Cardiac muscle cell (in vitro differentiated cells and primary cell): ENCODE measurements at regions not wholly inside any gene's neighbourhood (a gene's known extent, or its start where the extent isn't known, plus 50 kb on each side); places are given as distances from the start of the nearest gene placed in this dataset.
A peak's percentile ranks its signal among the peaks of the same experiment; 100 is the strongest.

Source experiments
- DNase-seq, 2 donors: peaks; one replicate each; pipeline versions ENCODE4 v3.0.0 to v3.0.0-alpha.2; 2010 to 2017; ENCODE audit warnings: low read depth in 1 of 2, low spot score in 1 of 2
- H3K27ac ChIP-seq: fragments of 200-600 bp; sonication (generic); 2 replicates; pipeline ENCODE4 v1.5.1; 2016
- H3K27me3 ChIP-seq: fragments of 200-600 bp; sonication (generic); 2 replicates; pipeline ENCODE4 v1.6.0; 2016; ENCODE audit warnings: control low read depth
- H3K36me3 ChIP-seq: fragments of 200-600 bp; sonication (generic); 2 replicates; pipeline ENCODE4 v1.5.1; 2016; ENCODE audit warnings: control low read depth
- H3K4me1 ChIP-seq: fragments of 200-600 bp; sonication (generic); 2 replicates; pipeline ENCODE4 v1.8.1; 2017; ENCODE audit warnings: low read depth, mild to moderate bottlenecking, mixed run types
- H3K4me3 ChIP-seq: fragments of 200-600 bp; sonication (generic); 2 replicates; pipeline ENCODE4 v1.5.1; 2016; ENCODE audit warnings: mild to moderate bottlenecking
- H3K9me3 ChIP-seq: fragments of 200-600 bp; sonication (generic); 2 replicates; pipeline ENCODE4 v1.5.1; 2017; ENCODE audit warnings: low read depth, mild to moderate bottlenecking, control low read depth
- TF ChIP-seq, protein P1 (sequence below): IDR thresholded peaks from 2 replicates; pipeline ENCODE4 v1.5.1; 2012; ENCODE audit warnings: low read depth, mild to moderate bottlenecking, low read length

DNA sequence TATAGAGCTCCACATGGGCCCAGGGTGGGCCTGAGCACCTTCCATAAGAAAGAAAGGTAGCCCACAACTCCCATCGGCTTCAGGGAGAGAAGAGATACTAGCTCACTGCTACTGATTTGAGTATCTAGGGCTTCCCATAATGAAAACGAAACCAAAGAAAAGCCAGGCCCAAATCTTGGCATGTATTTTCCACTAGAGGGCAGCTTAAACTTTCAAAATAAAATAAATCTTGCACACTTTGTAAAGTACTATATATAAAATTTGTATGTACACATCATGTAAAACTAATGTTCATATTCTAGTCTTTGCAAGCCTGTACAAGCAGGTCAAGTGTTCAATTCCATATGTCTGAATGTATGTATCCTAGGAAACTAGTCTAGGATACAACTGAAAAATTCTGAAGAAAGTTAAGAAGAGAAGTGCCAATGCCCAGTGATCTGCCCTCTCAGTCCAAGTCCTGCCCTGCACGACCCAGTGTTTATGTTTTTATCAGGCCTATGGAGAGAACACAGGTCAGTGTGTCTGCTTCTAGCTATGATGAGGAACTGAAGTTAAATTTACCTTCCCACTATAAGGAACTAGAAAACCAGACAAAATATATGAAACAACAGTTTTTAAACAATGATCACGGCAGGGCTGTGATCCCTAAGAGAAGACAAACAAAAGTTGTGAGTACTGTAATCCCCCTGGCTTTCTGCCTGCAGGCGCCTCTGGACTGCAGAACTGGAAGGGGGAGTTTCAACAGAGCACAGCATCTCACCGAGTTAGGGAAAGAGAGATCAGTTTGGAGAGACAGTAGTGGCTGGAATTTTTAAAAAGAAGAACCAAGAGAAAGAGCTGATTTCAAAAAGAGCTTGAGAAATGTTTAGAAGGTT is 475.7 kb downstream of the UQCRFS1 start:
- Histone ChIP-seq H3K9me3 (no peaks in the 10 kb centered on the region), H3K27me3 (no peaks in the 10 kb centered on the region), H3K4me3 (no peak overlapping the region), H3K36me3 (no peaks in the 10 kb centered on the region), H3K27ac (no peak overlapping the region), H3K4me1 (no peaks in the 10 kb centered on the region)
- TF ChIP-seq, protein P1, sequence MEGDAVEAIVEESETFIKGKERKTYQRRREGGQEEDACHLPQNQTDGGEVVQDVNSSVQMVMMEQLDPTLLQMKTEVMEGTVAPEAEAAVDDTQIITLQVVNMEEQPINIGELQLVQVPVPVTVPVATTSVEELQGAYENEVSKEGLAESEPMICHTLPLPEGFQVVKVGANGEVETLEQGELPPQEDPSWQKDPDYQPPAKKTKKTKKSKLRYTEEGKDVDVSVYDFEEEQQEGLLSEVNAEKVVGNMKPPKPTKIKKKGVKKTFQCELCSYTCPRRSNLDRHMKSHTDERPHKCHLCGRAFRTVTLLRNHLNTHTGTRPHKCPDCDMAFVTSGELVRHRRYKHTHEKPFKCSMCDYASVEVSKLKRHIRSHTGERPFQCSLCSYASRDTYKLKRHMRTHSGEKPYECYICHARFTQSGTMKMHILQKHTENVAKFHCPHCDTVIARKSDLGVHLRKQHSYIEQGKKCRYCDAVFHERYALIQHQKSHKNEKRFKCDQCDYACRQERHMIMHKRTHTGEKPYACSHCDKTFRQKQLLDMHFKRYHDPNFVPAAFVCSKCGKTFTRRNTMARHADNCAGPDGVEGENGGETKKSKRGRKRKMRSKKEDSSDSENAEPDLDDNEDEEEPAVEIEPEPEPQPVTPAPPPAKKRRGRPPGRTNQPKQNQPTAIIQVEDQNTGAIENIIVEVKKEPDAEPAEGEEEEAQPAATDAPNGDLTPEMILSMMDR = peak; percentile 64
- DNase-seq = peak; percentile 39 to 71

- no peaks in the 10 kb centered on the region for H3K27me3 ChIP-seq
- no peaks in the 10 kb centered on the region for H3K9me3 ChIP-seq
- H3K27ac ChIP-seq = no peak overlapping the region
- DNase-seq = no peak
- no peaks in the 10 kb centered on the region for H3K36me3 ChIP-seq
- H3K4me1 ChIP-seq = no peaks in the 10 kb centered on the region
- TF ChIP-seq, protein P1 = no peak
- H3K4me3 ChIP-seq = no peak overlapping the region
Measured at GRCh38 chr19:28736528-28736927, 476.4 kb downstream of the UQCRFS1 start.

- DNase-seq = no peak
- H3K36me3 ChIP-seq = no peaks in the 10 kb centered on the region
- H3K4me1 ChIP-seq = no peaks in the 10 kb centered on the region
- H3K27ac ChIP-seq = no peak overlapping the region
- TF ChIP-seq, protein P1 = no peak
- no peak overlapping the region for H3K4me3 ChIP-seq
- H3K9me3 ChIP-seq = no peaks in the 10 kb centered on the region
- H3K27me3 ChIP-seq = peaks cover 22% of the 10 kb centered on the region
Measured at GRCh38 chr19:28731577-28731976, 481.4 kb downstream of the UQCRFS1 start.

DNA sequence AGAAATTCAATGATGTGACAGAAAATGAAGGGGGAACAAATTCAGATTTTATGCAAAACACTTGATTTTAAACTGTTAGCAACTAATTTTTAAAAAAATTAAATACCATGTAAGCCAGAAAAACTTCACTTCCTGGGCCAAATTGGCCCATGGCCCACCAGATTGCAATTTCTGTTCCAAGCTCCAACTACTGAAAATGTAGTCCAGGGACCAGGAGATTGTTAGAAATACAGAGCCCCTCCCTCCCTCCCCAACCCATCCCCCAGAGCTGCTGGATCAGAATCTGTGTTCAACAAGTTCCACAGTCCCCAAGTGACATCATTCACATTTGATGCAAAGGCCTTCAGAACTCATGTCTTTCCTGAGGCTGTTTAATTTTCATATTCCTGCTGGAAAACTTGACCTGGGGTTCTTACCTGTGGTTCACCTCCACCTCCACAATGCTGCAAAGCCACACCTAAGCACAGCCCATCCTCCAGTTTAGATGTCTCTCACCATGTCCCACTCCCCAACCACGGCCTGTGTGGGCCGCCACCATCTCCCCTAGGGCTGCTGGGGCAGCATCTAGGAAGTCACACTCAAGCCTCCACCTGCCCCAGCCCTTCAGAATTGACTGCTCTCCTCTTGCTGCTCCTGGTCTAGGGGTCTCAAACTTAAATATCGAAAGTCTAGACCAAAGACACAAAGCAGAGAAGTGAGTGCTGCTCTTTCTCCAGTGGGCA is 482.0 kb downstream of the UQCRFS1 start:
- H3K27me3 ChIP-seq = peaks cover 22% of the 10 kb centered on the region
- no peaks in the 10 kb centered on the region for H3K4me1 ChIP-seq
- H3K36me3 ChIP-seq = no peaks in the 10 kb centered on the region
- H3K27ac ChIP-seq = no peak overlapping the region
- no peak for DNase-seq
- no peak overlapping the region for H3K4me3 ChIP-seq
- TF ChIP-seq, protein P1 = no peak
- no peaks in the 10 kb centered on the region for H3K9me3 ChIP-seq

DNA sequence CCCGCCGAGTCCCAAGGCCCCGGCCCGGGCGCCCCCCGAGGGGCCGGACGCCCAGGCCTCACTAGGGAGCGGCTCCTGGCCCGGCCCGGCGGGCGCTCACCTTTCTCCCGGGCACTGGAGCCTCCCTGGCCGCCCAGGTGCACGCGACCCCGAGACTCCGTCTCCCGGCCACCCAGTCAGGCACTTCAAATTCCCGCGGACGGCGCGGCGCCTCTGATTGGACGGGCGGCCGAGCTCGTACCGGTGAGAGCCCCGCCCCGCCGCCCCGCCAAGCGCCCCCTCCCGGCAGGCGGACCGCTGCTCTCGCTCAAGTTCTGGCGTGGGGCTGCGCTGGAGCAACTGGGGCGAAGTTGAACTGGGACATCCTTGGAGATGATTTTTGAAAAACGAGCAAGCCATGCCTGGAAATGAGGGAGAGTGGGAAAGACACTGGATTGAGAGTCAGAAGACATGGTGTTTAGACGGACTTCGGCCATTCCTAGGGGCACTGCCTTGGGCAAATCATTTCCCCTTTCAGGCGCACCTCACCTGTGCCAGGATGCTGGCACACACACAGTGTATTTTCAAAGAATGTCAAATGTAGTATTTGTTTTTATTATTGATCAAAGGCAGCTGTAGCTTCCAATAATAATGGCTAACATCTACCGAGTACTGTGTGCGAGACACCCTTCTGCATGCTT is 485.3 kb downstream of the UQCRFS1 start:
- H3K9me3 ChIP-seq = no peaks in the 10 kb centered on the region
- TF ChIP-seq, protein P1 = peak; percentile 59
- no peaks in the 10 kb centered on the region for H3K4me1 ChIP-seq
- no peaks in the 10 kb centered on the region for H3K36me3 ChIP-seq
- peak overlapping the region; percentile 38 for H3K4me3 ChIP-seq
- peak; percentile 61 to 66 for DNase-seq
- H3K27me3 ChIP-seq = peaks cover 22% of the 10 kb centered on the region
- no peak overlapping the region for H3K27ac ChIP-seq
